Osteoblast (primary cell): ENCODE measurements at regions not wholly inside any gene's neighbourhood (a gene's known extent, or its start where the extent isn't known, plus 50 kb on each side); places are given as distances from the start of the nearest gene placed in this dataset.
"Not testable (repeated sequence)": the region's sequence is repeated elsewhere in the genome, so short reads cannot be mapped to it uniquely, and the experiment has no call there.

ENCODE experiments used
- DNase-seq: peaks from one replicate; pipeline ENCODE4 v3.0.0; 2011; ENCODE audit warnings: low spot score, mixed read lengths; ENCODE audit not compliant: insufficient read length; ENCODE audit errors: missing footprints
- H2AFZ ChIP-seq: 2 replicates; pipeline ENCODE4 v1.6.0; 2011; ENCODE audit warnings: mild to moderate bottlenecking, low read length
- H3K27ac ChIP-seq: 2 replicates; pipeline ENCODE4 v1.5.1; 2011; ENCODE audit warnings: mild to moderate bottlenecking, low read depth, low read length, moderate library complexity
- H3K27me3 ChIP-seq: 2 replicates; pipeline ENCODE4 v1.6.0; 2012; ENCODE audit warnings: mild to moderate bottlenecking, control low read depth, inconsistent platforms, low read length, moderate library complexity; ENCODE audit not compliant: insufficient read depth
- H3K36me3 ChIP-seq: 2 replicates; pipeline ENCODE4 v1.5.1; 2011; ENCODE audit warnings: mild to moderate bottlenecking, low read length, control low read depth, moderate library complexity; ENCODE audit not compliant: insufficient read depth
- H3K4me1 ChIP-seq: 2 replicates; pipeline ENCODE4 v1.5.1; 2011; ENCODE audit warnings: mild to moderate bottlenecking, low read length, control low read depth, moderate library complexity; ENCODE audit not compliant: insufficient read depth
- H3K4me2 ChIP-seq: 2 replicates; pipeline ENCODE4 v1.6.0; 2011; ENCODE audit warnings: mild to moderate bottlenecking, low read length; ENCODE audit not compliant: insufficient read depth
- H3K4me3 ChIP-seq: fragments of 200-600 bp; sonication (generic); 3 replicates; pipeline ENCODE4 v1.5.1; 2012; ENCODE audit warnings: mild to moderate bottlenecking, low read length, inconsistent platforms; ENCODE audit not compliant: insufficient read depth
- H3K79me2 ChIP-seq: 2 replicates; pipeline ENCODE4 v1.6.0; 2012; ENCODE audit warnings: mild to moderate bottlenecking, low read length, control low read depth, inconsistent platforms; ENCODE audit not compliant: insufficient read depth
- H3K9me3 ChIP-seq: 2 replicates; pipeline ENCODE4 v1.5.1; 2011; ENCODE audit warnings: low read depth, low read length, control low read depth
- H4K20me1 ChIP-seq: 2 replicates; pipeline ENCODE4 v1.6.0; 2012; ENCODE audit warnings: mild to moderate bottlenecking, low read length, control low read depth; ENCODE audit not compliant: insufficient read depth
- CTCF ChIP-seq: IDR thresholded peaks from 2 replicates; pipeline ENCODE4 v1.5.1; 2011; ENCODE audit warnings: mild to moderate bottlenecking, low read depth, low read length, moderate library complexity; ENCODE audit errors: extremely low read depth

- Histone ChIP-seq H3K9me3 (no peaks in the 10 kb centered on the region), H2AFZ (no peak overlapping the region), H3K4me3 (no peak overlapping the region), H3K36me3 (no peaks in the 10 kb centered on the region), H3K27me3 (no peaks in the 10 kb centered on the region), H3K4me2 (no peak overlapping the region), H3K79me2 (no peaks in the 10 kb centered on the region), H3K27ac (no peak overlapping the region), H3K4me1 (no peaks in the 10 kb centered on the region), H4K20me1 (no peaks in the 10 kb centered on the region)
- TF ChIP-seq CTCF, result no peak
- DNase-seq, result no peak
Observed at GRCh38 chrX:30008031-30008430, 207.3 kb upstream of the MAGEB2 start.

DNA sequence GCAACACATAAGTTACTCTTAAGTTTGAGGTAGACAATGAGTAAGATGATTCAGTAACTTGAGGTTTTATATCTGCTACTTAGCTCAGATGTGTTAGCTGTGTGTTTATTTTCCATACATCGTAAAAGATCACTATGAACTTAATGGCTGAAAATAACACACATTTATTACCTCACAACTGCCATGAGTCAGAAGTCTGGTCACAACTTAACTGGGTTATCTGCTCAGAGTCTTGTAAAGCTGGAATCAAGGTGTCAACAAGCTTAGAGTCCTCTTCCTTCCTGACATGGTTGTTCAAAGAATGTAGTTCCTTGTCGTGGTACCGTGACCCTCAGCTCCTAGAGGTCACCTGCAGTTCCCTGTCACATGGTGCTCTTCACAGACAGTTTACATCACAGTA is 204.9 kb upstream of the MAGEB2 start:
- H3K79me2 ChIP-seq, result no peaks in the 10 kb centered on the region
- no peak for TF ChIP-seq CTCF
- H3K36me3 ChIP-seq, result no peaks in the 10 kb centered on the region
- no peaks in the 10 kb centered on the region for H3K9me3 ChIP-seq
- H2AFZ ChIP-seq, result no peak overlapping the region
- no peak overlapping the region for H3K4me3 ChIP-seq
- H3K27me3 ChIP-seq, result no peaks in the 10 kb centered on the region
- no peaks in the 10 kb centered on the region for H4K20me1 ChIP-seq
- no peak overlapping the region for H3K4me2 ChIP-seq
- H3K4me1 ChIP-seq, result no peaks in the 10 kb centered on the region
- no peak for DNase-seq
- H3K27ac ChIP-seq, result no peak overlapping the region

GRCh38 chrX:30015440-30015839 is 199.9 kb upstream of the MAGEB2 start:
- Histone ChIP-seq H3K27ac (no peak overlapping the region), H3K4me3 (no peak overlapping the region), H3K4me1 (no peaks in the 10 kb centered on the region), H3K27me3 (no peaks in the 10 kb centered on the region), H3K4me2 (no peak overlapping the region), H3K36me3 (no peaks in the 10 kb centered on the region), H3K79me2 (no peaks in the 10 kb centered on the region), H3K9me3 (no peaks in the 10 kb centered on the region), H2AFZ (no peak overlapping the region), H4K20me1 (no peaks in the 10 kb centered on the region)
- no peak for DNase-seq
- no peak for TF ChIP-seq CTCF

DNA sequence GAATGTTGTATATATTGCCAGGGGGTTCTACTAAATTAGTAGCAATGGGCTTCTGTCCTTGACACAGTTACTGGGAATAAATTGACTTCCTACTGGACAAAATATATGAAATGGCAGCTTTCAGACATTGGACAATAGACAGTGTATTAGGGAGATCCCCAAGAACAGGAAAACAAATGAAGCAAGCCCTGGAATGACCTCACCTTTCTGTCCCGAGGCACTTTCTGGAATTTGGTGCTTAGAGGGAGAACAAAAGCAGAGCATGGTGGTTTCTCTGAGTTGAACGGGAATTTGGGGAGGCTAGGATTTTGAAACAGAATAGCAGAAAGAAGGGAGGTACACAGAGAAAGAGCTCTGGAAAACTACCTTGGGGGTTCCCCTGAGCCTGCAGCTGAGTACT is 187.7 kb upstream of the MAGEB2 start:
- no peak overlapping the region for H3K27ac ChIP-seq
- no peak overlapping the region for H3K4me2 ChIP-seq
- no peaks in the 10 kb centered on the region for H3K79me2 ChIP-seq
- H3K4me1 ChIP-seq, result no peaks in the 10 kb centered on the region
- no peak overlapping the region for H3K4me3 ChIP-seq
- no peak for TF ChIP-seq CTCF
- no peaks in the 10 kb centered on the region for H3K27me3 ChIP-seq
- no peaks in the 10 kb centered on the region for H3K36me3 ChIP-seq
- DNase-seq, result no peak
- no peaks in the 10 kb centered on the region for H4K20me1 ChIP-seq
- no peak overlapping the region for H2AFZ ChIP-seq
- no peaks in the 10 kb centered on the region for H3K9me3 ChIP-seq

DNA sequence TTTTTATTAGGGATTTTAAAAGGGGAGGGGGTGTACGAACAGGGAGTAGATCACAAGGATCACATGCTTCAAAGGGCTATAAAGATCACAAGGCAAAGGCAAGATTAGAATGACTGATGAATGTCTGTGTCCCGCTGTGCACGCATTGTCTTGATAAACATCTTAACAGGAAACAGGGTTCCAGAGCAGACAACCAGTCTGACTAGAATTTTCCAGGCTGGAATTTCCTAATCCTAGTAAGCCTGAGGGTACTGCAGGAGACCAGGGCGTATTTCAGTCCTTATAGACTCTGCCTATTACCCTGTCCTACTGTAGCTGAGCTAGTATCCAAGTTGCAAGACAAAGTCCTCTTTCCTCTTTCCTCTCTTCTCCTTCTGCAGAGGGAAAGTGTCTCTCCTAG is 179.0 kb upstream of the MAGEB2 start:
- not testable (repeated sequence) for H3K27ac ChIP-seq, H3K36me3 ChIP-seq, H3K27me3 ChIP-seq, H4K20me1 ChIP-seq, H3K79me2 ChIP-seq, H3K4me2 ChIP-seq, H3K9me3 ChIP-seq, H3K4me3 ChIP-seq, H3K4me1 ChIP-seq, H2AFZ ChIP-seq, DNase-seq
